ENCODE measurements at regions not wholly inside any gene's neighbourhood (a gene's known extent, or its start where the extent isn't known, plus 50 kb on each side); places are given as distances from the start of the nearest gene placed in this dataset.

GRCh38 chr10:128823201-128823600 is 643.8 kb upstream of the MGMT start:
- DNase-seq (ENCODE audit: low read depth, low spot score): no peak
- Mint-ChIP-seq H3K36me3 (ENCODE audit: low read depth) (no peaks in the 10 kb centered on the region), H3K4me3 (no peak overlapping the region), H3K27ac (ENCODE audit: unreplicated experiment) (no peak overlapping the region), H3K4me1 (no peaks in the 10 kb centered on the region), H3K9me3 (no peaks in the 10 kb centered on the region), H3K27me3 (ENCODE audit: low read depth) (peaks cover 3% of the 10 kb centered on the region)
- no peak for TF ChIP-seq CTCF (conservative IDR thresholded peaks at IDR 0.05)

- H3K27me3 Mint-ChIP-seq (ENCODE audit: low read depth): peaks cover 5% of the 10 kb centered on the region
- H3K36me3 Mint-ChIP-seq (ENCODE audit: low read depth): no peaks in the 10 kb centered on the region
- no peak for DNase-seq (ENCODE audit: low read depth, low spot score)
Observed at GRCh38 chr10:128825626-128826025, 641.4 kb upstream of the MGMT start.

GRCh38 chr10:128833671-128834070 is 633.4 kb upstream of the MGMT start:
- Mint-ChIP-seq H3K36me3 (ENCODE audit: low read depth) (no peaks in the 10 kb centered on the region), H3K4me3 (no peak overlapping the region)
- TF ChIP-seq CTCF (conservative IDR thresholded peaks at IDR 0.05): no peak

More at GRCh38 chr10:128825626-128826025, 641.4 kb upstream of the MGMT start:
- Mint-ChIP-seq H3K27ac (ENCODE audit: unreplicated experiment) (no peak overlapping the region), H3K4me3 (no peak overlapping the region), H3K4me1 (no peaks in the 10 kb centered on the region), H3K9me3 (no peaks in the 10 kb centered on the region)
- no peak for TF ChIP-seq CTCF (conservative IDR thresholded peaks at IDR 0.05)

DNA sequence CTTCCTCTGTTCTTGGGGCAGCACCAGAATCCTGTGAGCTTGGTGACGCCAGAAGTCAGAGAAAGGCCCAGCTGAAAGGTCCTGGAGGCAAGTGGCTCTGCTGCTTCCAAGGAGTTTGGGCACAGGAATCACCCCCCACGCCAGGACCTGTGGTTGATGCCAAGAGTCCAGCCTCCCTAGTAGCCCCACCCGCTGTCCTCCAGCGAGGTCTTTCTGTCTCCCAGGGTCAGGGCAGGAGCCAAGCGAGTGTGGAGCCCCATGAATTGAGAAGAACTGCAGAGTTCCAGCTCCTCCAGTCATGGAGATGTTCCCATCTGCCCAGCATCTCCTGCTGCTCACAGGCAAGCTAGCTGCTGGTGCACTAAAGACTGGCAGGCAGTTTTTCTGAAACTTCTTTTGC is 631.7 kb upstream of the MGMT start:
- H3K4me3 Mint-ChIP-seq: no peak overlapping the region
- H3K9me3 Mint-ChIP-seq: no peaks in the 10 kb centered on the region
- TF ChIP-seq CTCF (conservative IDR thresholded peaks at IDR 0.05): no peak
- no peak for DNase-seq (ENCODE audit: low read depth, low spot score)
- no peaks in the 10 kb centered on the region for H3K27me3 Mint-ChIP-seq (ENCODE audit: low read depth)
- H3K36me3 Mint-ChIP-seq (ENCODE audit: low read depth): no peaks in the 10 kb centered on the region
- no peak overlapping the region for H3K27ac Mint-ChIP-seq (ENCODE audit: unreplicated experiment)
- no peaks in the 10 kb centered on the region for H3K4me1 Mint-ChIP-seq

More at GRCh38 chr10:128833671-128834070, 633.4 kb upstream of the MGMT start:
- no peaks in the 10 kb centered on the region for H3K27me3 Mint-ChIP-seq (ENCODE audit: low read depth)
- no peaks in the 10 kb centered on the region for H3K4me1 Mint-ChIP-seq
- no peak for DNase-seq (ENCODE audit: low read depth, low spot score)
- no peak overlapping the region for H3K27ac Mint-ChIP-seq (ENCODE audit: unreplicated experiment)
- H3K9me3 Mint-ChIP-seq: no peaks in the 10 kb centered on the region

DNA sequence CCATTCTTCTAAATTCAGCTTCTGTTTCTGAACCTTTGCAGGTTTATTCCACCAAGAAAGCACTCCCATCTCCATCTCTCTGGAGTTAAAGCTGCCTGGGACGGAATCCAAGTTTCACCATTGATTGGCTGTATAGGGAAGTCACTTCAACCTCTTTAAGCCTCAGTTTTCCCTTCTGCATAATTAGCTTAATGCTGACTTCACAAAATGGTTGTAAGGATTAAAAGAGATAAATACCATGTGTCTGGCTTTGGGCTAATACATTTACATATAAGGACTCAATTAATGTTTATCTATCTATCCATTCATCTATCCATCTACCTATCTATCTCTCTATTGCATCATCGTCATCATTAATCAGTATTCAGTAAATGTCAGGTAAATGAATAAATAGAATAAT is 629.6 kb upstream of the MGMT start:
- no peak overlapping the region for H3K27ac Mint-ChIP-seq (ENCODE audit: unreplicated experiment)
- no peaks in the 10 kb centered on the region for H3K27me3 Mint-ChIP-seq (ENCODE audit: low read depth)
- H3K4me3 Mint-ChIP-seq: no peak overlapping the region
- no peak for DNase-seq (ENCODE audit: low read depth, low spot score)
- H3K9me3 Mint-ChIP-seq: no peaks in the 10 kb centered on the region
- TF ChIP-seq CTCF (conservative IDR thresholded peaks at IDR 0.05): no peak
- no peaks in the 10 kb centered on the region for H3K36me3 Mint-ChIP-seq (ENCODE audit: low read depth)
- H3K4me1 Mint-ChIP-seq: no peaks in the 10 kb centered on the region

DNA sequence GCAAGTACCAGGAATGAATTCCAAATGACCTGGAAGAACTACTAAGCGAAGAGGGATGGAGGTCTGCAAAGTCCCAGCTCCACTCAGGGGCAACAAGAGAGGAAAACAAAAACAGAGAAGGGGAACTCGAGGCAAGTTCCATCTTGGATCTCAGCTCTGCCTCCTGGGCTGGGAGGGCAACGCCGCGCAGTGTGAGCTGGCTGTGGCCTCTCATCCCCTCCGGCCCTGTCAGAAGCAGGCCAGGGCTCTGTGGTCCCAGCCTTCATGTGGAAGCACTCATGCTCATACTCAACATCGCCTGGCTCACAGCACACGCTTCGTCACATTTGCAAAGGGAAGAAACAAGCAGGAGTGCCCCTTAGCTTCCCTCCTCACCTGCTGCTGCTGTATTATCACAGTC is 627.9 kb upstream of the MGMT start:
- Mint-ChIP-seq H3K27me3 (ENCODE audit: low read depth) (no peaks in the 10 kb centered on the region), H3K4me3 (no peak overlapping the region), H3K27ac (ENCODE audit: unreplicated experiment) (no peak overlapping the region), H3K36me3 (ENCODE audit: low read depth) (no peaks in the 10 kb centered on the region), H3K4me1 (no peaks in the 10 kb centered on the region), H3K9me3 (no peaks in the 10 kb centered on the region)
- no peak for TF ChIP-seq CTCF (conservative IDR thresholded peaks at IDR 0.05)
- DNase-seq (ENCODE audit: low read depth, low spot score): no peak

Data from neural crest cell (in vitro differentiated cells).